GM18907 (cell line): ENCODE measurements at regions not wholly inside any gene's neighbourhood (a gene's known extent, or its start where the extent isn't known, plus 50 kb on each side); places are given as distances from the start of the nearest gene placed in this dataset.
"Not testable (repeated sequence)": the region's sequence is repeated elsewhere in the genome, so short reads cannot be mapped to it uniquely, and the experiment has no call there.

ENCODE experiments used
- ATAC-seq: cut with Tn5 transposase; IDR thresholded peaks from one replicate; pipeline ENCODE4 v1.9.1; 2021; ENCODE audit warnings: mild to moderate bottlenecking, moderate library complexity; ENCODE audit not compliant: unreplicated experiment

GRCh38 chr12:93237235-93237915, 140.3 kb upstream of the NUDT4 start:
- no peak for ATAC-seq

- not testable (repeated sequence) for ATAC-seq
Measured at GRCh38 chr12:93238512-93239262, 139.0 kb upstream of the NUDT4 start.

DNA sequence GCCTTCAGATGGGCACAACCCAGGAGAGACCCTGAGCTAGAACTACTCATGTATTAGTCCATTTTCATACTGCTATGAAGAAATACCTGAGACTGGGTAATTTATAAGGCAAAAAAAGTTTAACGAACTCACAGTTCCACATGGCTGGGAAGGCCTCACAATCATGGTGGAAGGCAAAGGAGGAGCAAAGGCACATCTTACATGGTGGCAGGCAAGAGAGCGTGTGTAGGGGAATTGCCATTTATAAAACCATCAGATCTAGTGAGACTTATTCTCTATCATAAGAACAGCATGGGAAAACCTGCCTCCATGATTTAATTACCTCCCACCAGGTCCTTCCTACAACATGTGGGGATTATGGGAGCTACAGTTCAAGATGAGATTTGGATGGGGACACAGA, 137.9 kb upstream of the NUDT4 start:
- not testable (repeated sequence) for ATAC-seq

- no peak for ATAC-seq
Measured at GRCh38 chr12:93242154-93242972, 135.4 kb upstream of the NUDT4 start.

DNA sequence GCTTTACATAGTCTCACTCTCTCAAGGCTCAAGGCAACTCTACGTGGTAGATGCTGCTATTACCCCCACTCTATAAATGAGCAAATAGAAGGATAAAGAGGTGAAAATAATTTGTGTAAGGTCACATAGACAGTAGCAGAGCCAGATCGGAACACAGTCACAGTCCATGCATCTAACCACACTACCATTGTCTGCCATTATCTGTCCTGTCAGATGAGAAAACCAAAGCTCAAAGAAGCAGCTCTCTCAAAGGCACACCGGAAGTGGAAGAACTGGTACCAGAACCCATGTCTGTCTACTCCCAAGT, 134.4 kb upstream of the NUDT4 start:
- no peak for ATAC-seq

DNA sequence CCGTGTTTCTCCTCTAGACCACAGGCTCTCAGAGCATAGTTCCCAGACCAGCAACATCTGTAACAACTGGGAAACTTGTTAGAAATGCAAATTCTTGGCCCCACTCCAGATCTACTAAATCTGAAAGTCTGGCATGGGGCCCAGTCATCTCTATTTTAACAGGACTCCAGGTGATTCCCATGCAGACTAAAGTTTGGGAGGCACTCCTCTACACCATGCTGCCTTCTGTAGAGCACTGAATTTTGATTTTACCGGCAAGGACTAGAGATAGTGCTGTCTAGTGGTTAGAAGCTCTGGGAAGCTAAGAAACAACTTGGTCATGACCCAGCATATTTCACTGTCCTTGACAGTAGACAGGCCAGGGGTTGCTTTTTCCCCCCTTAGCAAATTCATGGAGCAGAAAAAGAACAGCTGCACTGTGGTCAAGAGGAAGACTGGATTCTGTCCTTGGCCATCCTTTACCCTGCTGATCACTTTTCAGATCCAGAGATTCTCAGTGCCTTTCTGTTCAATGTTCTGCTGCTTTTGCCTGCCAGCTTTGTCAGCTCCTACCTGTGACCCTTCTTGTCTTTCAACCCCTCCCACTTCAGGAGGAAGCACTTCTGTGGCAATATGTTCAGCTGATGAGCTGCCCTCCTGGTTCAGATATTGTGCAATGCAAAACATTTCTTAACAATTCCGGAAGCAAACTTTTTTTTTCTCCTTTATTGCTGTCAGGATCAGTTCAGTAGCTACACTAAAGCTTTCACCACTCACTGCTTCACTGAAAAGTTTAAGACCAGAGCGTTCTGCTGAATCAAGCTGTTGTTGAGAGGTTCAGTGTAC, 133.8 kb upstream of the NUDT4 start:
- ATAC-seq, result no peak

DNA sequence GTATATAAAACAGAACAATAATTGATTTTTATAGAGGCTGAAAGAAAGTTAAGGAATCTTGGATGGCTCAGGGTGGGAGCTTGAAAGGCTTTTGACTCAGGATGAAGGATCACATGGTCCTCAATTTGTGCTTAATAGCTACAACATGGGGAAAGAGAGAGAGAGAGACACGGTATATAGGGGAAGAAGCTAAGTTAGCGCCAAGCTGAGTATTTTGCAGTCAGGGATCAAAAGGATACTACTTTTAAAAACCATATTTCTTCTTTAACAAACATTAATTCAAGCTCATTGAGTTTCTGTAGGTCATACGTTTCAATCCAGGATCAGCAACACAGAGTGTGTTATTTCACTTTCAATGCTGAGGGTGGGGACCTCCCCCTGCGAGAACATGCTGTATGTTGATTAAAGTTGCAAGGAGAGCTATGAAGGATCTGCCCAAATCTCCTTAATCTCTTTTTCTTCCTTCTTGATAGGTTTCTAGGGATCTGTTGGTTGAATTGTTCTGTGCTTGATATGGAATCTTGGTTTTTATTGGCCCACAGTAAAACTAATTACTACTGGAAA, 133.1 kb upstream of the NUDT4 start:
- no peak for ATAC-seq

DNA sequence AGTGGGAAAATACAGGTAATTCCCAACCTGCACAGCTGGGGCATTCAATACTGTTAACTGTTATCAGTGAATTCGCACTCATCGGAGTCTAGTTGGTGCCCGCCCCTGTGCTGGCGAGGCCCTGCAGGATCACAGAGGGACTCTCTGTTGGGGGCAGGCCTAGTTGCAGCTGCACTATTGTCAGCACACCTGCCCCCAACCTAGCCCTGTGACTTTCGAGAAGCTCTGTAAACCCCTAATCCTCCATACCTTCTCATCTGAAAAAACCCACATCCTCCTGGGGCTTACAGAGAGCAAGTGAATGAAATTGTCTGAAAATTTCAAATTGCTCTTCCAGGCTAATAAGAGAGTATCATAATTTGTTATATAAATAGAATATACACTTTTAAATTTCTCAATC, 132.2 kb upstream of the NUDT4 start:
- peak; percentile 76 for ATAC-seq

GRCh38 chr12:93247313-93247991, 130.3 kb upstream of the NUDT4 start:
- no peak for ATAC-seq

GRCh38 chr12:93252221-93252620, 125.5 kb upstream of the NUDT4 start:
- ATAC-seq, result no peak

DNA sequence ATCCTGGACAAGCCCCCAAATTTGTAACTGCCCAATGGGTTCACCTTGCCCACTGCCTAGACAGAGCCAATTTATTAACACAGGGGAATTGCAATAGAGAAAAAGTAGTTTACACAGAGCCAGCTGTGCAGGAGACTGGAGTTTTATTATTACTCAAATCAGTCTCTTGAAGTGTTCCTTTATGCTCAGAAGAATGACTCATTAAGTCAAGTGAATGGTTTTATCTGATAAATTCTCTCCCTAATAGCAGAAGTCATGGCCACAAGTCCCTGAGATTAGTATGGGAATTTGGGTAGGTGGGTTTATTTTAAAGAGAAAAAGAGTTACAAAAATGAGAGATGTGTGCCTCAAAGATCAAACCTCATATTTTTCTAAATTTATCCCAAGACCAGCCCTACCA, 122.8 kb upstream of the NUDT4 start:
- ATAC-seq, result no peak

DNA sequence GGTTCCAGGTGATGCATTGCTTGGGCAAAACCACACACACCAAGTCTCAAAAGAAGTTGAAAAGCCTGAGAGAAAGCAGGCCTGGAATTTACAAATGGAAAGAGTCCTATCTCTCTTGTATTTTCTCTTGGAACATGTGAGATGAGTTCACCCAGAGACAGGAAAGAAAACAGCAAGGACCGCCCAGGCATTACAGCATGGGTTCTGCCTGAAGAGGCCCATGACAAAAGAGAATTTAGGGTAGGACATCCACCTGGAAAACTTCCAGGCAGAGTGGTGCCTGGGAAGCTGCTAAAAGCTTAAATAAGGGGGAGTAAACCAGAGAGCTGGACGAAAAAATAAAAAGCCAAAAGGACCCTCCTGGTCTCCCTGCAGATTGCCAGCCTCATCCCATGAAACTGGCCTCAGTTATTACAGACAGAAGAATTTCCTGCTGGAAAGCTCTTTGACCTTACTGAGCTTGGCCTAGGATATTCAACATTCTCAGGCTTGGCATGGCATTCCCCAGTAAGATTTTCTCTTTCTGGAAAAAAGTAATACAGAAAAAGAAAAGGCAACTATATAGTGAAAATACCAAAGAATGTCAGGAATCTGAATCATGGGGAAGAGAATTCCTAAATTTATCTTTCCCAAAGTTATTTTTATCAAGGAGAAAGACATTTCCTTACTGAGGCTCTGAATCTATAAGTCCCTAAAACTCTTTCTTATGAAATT, 121.3 kb upstream of the NUDT4 start:
- no peak for ATAC-seq

GRCh38 chr12:93261505-93262094, 116.1 kb upstream of the NUDT4 start:
- no peak for ATAC-seq

DNA sequence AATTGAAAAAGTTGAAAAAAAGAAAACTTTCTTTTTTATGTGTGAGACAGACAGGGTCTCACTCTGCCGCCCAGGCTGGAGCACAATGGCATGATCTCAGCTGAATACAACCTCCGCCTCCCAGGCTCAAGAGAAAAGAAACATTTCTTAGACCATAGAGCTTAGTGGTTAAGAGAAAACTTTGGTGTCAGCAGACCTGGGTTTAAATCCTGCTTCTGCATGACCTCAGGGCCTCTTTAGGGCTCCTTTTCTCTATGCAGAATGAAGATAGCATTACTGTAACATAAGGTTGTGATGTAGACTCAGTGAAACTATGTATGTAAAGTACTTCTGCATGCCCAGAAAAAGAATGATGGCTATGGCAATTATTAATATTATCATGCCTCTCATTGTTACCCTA, 104.7 kb upstream of the NUDT4 start:
- ATAC-seq, result no peak

- no peak for ATAC-seq
Measured at GRCh38 chr12:93273834-93274564, 103.7 kb upstream of the NUDT4 start.

DNA sequence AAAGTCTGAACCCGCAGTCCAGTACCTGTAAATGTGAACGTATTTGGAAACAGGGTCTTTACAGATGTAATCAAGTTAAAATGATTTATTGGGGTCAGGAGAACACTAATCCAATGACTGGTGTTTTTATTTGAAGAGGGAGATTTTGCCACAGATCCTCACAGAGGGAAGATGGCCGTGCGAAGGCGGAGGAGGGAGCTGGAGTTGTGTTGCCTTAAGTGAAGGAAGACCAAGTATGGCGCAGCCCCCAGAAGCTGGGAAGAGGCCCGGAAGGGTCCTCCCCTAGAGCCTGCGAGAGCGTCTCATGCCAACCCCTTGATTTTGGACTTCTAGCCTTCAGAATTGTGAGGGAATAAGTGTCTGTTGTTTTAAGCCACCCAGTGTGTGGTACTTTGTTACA, 102.8 kb upstream of the NUDT4 start:
- no peak for ATAC-seq

GRCh38 chr12:93275589-93275988, 102.1 kb upstream of the NUDT4 start:
- ATAC-seq, result no peak

GRCh38 chr12:93279565-93280412, 97.9 kb upstream of the NUDT4 start:
- ATAC-seq, result no peak
